Parathyroid adenoma (tissue), 2 donors: ENCODE measurements at regions not wholly inside any gene's neighbourhood (a gene's known extent, or its start where the extent isn't known, plus 50 kb on each side); places are given as distances from the start of the nearest gene placed in this dataset.

ENCODE experiments used
- H2AFZ ChIP-seq: fragments of 300-600 bp; sonication (generic); one replicate; pipeline ENCODE4 v1.7.0; 2017; ENCODE audit warnings: antibody characterized with exemption, mild to moderate bottlenecking
- H3K27ac ChIP-seq: fragments of 300-600 bp; sonication (generic); one replicate; pipeline ENCODE4 v1.7.0; 2017
- H3K27me3 ChIP-seq: fragments of 300-600 bp; sonication (generic); one replicate; pipeline ENCODE4 v1.7.0; 2017; ENCODE audit warnings: low read length; ENCODE audit not compliant: control insufficient read depth, insufficient read depth
- H3K36me3 ChIP-seq: fragments of 300-600 bp; sonication (generic); one replicate; pipeline ENCODE4 v1.7.0; 2017; ENCODE audit warnings: low read length; ENCODE audit not compliant: control insufficient read depth, insufficient read depth
- H3K4me1 ChIP-seq: fragments of 300-600 bp; sonication (generic); one replicate; pipeline ENCODE4 v1.7.0; 2017; ENCODE audit warnings: control low read depth
- H3K4me2 ChIP-seq: fragments of 300-600 bp; sonication (generic); one replicate; pipeline ENCODE4 v1.7.0; 2017; ENCODE audit warnings: low read length
- H3K4me3 ChIP-seq: fragments of 300-600 bp; sonication (generic); one replicate; pipeline ENCODE4 v1.7.0; 2017; ENCODE audit warnings: low read depth, low read length
- H3K79me2 ChIP-seq: fragments of 300-600 bp; sonication (generic); one replicate; pipeline ENCODE4 v1.7.0; 2017; ENCODE audit warnings: control low read depth
- H3K9ac ChIP-seq: fragments of 300-600 bp; sonication (generic); one replicate; pipeline ENCODE4 v1.7.0; 2017; ENCODE audit warnings: mild to moderate bottlenecking
- H3K9me3 ChIP-seq: fragments of 300-600 bp; sonication (generic); one replicate; pipeline ENCODE4 v1.7.0; 2017; ENCODE audit warnings: low read length; ENCODE audit not compliant: control insufficient read depth
- TF ChIP-seq, protein P1 (sequence below): fragments of 300-600 bp; sonication (generic); IDR thresholded peaks from one replicate; pipeline ENCODE4 v1.7.0; 2017; ENCODE audit warnings: antibody characterized with exemption, mild to moderate bottlenecking
- donor health status: primary hyperparathyroidism.

DNA sequence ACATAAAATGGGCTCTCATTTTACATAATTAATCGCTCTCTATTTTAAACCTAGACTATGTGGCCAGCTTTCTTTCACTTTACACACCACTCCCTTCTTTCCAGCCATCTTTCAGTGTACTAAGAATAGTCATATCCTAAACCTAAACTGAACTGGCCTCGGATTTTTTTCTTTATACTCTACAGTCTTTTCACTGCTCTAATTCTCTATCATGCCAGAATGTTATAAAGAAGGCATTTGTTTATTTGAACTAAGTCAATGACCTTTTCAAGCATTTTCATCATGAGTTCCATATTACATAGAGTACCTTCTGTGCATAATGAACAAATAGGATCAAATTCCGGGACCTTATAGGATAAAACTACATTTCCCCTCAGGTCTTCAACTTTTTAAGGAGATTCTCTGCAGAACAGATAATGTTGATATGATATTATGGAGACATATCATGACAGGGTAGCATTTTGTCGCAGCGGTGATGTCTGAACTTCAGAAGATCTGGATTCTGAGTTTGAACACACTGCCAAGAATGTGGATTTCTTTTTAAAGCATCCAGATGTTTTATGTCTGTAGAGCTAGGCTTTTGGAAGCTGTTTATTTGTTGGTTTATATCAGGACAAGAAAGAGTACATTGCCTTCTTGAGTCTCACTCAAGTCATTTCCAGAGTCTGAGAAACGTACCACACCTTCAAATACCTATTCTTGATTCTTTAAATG, 1047.3 kb downstream of the MCTP2 start:
- Histone ChIP-seq H3K4me2 (no peak overlapping the region), H3K4me3 (no peak overlapping the region), H3K36me3 (no peaks in the 10 kb centered on the region), H3K9me3 (no peaks in the 10 kb centered on the region), H2AFZ (no peak overlapping the region), H3K27ac (no peak overlapping the region), H3K27me3 (no peaks in the 10 kb centered on the region), H3K9ac (no peak overlapping the region), H3K4me1 (peaks cover 2% of the 10 kb centered on the region), H3K79me2 (no peaks in the 10 kb centered on the region)
- TF ChIP-seq, protein P1, sequence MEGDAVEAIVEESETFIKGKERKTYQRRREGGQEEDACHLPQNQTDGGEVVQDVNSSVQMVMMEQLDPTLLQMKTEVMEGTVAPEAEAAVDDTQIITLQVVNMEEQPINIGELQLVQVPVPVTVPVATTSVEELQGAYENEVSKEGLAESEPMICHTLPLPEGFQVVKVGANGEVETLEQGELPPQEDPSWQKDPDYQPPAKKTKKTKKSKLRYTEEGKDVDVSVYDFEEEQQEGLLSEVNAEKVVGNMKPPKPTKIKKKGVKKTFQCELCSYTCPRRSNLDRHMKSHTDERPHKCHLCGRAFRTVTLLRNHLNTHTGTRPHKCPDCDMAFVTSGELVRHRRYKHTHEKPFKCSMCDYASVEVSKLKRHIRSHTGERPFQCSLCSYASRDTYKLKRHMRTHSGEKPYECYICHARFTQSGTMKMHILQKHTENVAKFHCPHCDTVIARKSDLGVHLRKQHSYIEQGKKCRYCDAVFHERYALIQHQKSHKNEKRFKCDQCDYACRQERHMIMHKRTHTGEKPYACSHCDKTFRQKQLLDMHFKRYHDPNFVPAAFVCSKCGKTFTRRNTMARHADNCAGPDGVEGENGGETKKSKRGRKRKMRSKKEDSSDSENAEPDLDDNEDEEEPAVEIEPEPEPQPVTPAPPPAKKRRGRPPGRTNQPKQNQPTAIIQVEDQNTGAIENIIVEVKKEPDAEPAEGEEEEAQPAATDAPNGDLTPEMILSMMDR = no peak

GRCh38 chr15:95279277-95280019, 1048.1 kb downstream of the MCTP2 start:
- H3K4me3 ChIP-seq = no peak overlapping the region
- H3K9me3 ChIP-seq = no peaks in the 10 kb centered on the region
- peak overlapping the region; percentile 41 for H3K27ac ChIP-seq
- TF ChIP-seq, protein P1 = no peak
- peaks cover 2% of the 10 kb centered on the region for H3K4me1 ChIP-seq
- H3K36me3 ChIP-seq = no peaks in the 10 kb centered on the region
- no peaks in the 10 kb centered on the region for H3K27me3 ChIP-seq
- H3K4me2 ChIP-seq = no peak overlapping the region
- H3K79me2 ChIP-seq = no peaks in the 10 kb centered on the region
- H2AFZ ChIP-seq = no peak overlapping the region
- no peak overlapping the region for H3K9ac ChIP-seq

DNA sequence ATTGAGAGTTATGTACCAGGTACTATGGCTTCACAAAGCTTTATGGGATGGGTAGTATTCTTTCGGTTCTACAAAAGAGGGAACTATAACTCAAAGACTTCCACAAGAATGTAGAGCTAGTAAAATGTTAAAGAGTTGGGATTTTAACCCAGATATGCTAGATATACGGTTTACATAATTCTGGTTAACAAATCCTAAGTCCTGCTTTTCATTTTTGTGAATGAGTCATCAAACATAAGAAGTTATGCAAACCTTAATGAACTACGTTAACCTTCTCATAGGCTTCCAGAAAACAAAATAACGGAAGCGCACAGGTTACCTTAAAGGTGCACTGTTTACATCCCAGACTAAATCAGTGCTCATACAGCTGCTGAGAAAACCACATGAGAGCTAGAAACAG, 1049.3 kb downstream of the MCTP2 start:
- H3K27ac ChIP-seq = no peak overlapping the region
- TF ChIP-seq, protein P1 = no peak
- H2AFZ ChIP-seq = no peak overlapping the region

GRCh38 chr15:95281470-95281869, 1049.0 kb upstream of the NR2F2 start:
- H3K9me3 ChIP-seq = no peaks in the 10 kb centered on the region
- H3K79me2 ChIP-seq = no peaks in the 10 kb centered on the region
- H3K4me1 ChIP-seq = peaks cover 2% of the 10 kb centered on the region
- H3K4me3 ChIP-seq = no peak overlapping the region
- H3K9ac ChIP-seq = no peak overlapping the region
- H2AFZ ChIP-seq = no peak overlapping the region
- H3K27me3 ChIP-seq = no peaks in the 10 kb centered on the region
- TF ChIP-seq, protein P1 = no peak
- no peak overlapping the region for H3K27ac ChIP-seq
- no peak overlapping the region for H3K4me2 ChIP-seq
- H3K36me3 ChIP-seq = no peaks in the 10 kb centered on the region

More for the DNA sequence above, 1049.3 kb downstream of the MCTP2 start:
- H3K9me3 ChIP-seq = no peaks in the 10 kb centered on the region
- H3K79me2 ChIP-seq = no peaks in the 10 kb centered on the region
- peaks cover 2% of the 10 kb centered on the region for H3K4me1 ChIP-seq
- H3K27me3 ChIP-seq = no peaks in the 10 kb centered on the region
- H3K4me2 ChIP-seq = no peak overlapping the region
- H3K4me3 ChIP-seq = no peak overlapping the region
- no peaks in the 10 kb centered on the region for H3K36me3 ChIP-seq
- no peak overlapping the region for H3K9ac ChIP-seq
